ENCODE measurements at regions not wholly inside any gene's neighbourhood (a gene's known extent, or its start where the extent isn't known, plus 50 kb on each side); places are given as distances from the start of the nearest gene placed in this dataset.

DNA sequence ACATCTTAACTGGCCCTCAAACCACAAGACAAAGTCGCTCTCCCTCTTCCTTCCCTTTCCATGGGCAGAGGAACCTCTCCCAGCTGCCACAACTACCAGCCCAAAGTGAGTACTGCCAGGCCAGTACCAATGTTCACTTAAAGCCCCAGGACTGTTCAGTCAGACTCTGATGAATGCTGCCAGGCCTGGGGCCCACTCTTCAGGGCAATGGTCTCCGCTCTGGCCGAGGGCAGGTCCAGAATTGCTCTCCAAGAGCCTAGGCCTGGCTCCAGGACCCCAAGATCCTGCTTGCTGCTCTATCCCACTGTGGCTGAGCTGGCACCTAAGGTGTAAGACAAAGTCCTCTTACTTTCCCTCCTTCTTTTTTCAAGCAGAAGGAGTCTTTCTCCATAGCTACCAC, 790.9 kb downstream of the KLHL13 start:
- peak; percentile 53 for DNase-seq (ENCODE audit: low spot score)
- no peaks in the 10 kb centered on the region for H3K4me1 Mint-ChIP-seq (ENCODE audit: low read depth)
- H3K27me3 Mint-ChIP-seq (ENCODE audit: low read depth) = no peaks in the 10 kb centered on the region
- TF ChIP-seq, protein P1, sequence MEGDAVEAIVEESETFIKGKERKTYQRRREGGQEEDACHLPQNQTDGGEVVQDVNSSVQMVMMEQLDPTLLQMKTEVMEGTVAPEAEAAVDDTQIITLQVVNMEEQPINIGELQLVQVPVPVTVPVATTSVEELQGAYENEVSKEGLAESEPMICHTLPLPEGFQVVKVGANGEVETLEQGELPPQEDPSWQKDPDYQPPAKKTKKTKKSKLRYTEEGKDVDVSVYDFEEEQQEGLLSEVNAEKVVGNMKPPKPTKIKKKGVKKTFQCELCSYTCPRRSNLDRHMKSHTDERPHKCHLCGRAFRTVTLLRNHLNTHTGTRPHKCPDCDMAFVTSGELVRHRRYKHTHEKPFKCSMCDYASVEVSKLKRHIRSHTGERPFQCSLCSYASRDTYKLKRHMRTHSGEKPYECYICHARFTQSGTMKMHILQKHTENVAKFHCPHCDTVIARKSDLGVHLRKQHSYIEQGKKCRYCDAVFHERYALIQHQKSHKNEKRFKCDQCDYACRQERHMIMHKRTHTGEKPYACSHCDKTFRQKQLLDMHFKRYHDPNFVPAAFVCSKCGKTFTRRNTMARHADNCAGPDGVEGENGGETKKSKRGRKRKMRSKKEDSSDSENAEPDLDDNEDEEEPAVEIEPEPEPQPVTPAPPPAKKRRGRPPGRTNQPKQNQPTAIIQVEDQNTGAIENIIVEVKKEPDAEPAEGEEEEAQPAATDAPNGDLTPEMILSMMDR (IDR thresholded peaks at IDR 0.05) = no peak
- H3K4me3 Mint-ChIP-seq (ENCODE audit: unreplicated experiment) = no peak overlapping the region
- no peaks in the 10 kb centered on the region for H3K36me3 Mint-ChIP-seq (ENCODE audit: low read depth)
- H3K27ac Mint-ChIP-seq (ENCODE audit: unreplicated experiment) = no peak overlapping the region
- H3K9me3 Mint-ChIP-seq (ENCODE audit: low read depth) = peaks cover 44% of the 10 kb centered on the region

- Mint-ChIP-seq H3K27ac (ENCODE audit: unreplicated experiment) (no peak overlapping the region), H3K36me3 (ENCODE audit: low read depth) (no peaks in the 10 kb centered on the region), H3K4me1 (ENCODE audit: low read depth) (no peaks in the 10 kb centered on the region), H3K4me3 (ENCODE audit: unreplicated experiment) (no peak overlapping the region), H3K9me3 (ENCODE audit: low read depth) (peaks cover 45% of the 10 kb centered on the region), H3K27me3 (ENCODE audit: low read depth) (no peaks in the 10 kb centered on the region)
- TF ChIP-seq, protein P1 (IDR thresholded peaks at IDR 0.05) = no peak
- peak; percentile 59 for DNase-seq (ENCODE audit: low spot score)
Measured at GRCh38 chrX:117305168-117305766, 811.3 kb downstream of the KLHL13 start.

- TF ChIP-seq, protein P1 (IDR thresholded peaks at IDR 0.05) = no peak
- DNase-seq (ENCODE audit: low spot score) = no peak
- Mint-ChIP-seq H3K36me3 (ENCODE audit: low read depth) (no peaks in the 10 kb centered on the region), H3K27ac (ENCODE audit: unreplicated experiment) (no peak overlapping the region), H3K9me3 (ENCODE audit: low read depth) (peaks cover 48% of the 10 kb centered on the region), H3K4me3 (ENCODE audit: unreplicated experiment) (no peak overlapping the region), H3K4me1 (ENCODE audit: low read depth) (no peaks in the 10 kb centered on the region), H3K27me3 (ENCODE audit: low read depth) (no peaks in the 10 kb centered on the region)
Measured at GRCh38 chrX:117301086-117301485, 815.5 kb downstream of the KLHL13 start.

DNA sequence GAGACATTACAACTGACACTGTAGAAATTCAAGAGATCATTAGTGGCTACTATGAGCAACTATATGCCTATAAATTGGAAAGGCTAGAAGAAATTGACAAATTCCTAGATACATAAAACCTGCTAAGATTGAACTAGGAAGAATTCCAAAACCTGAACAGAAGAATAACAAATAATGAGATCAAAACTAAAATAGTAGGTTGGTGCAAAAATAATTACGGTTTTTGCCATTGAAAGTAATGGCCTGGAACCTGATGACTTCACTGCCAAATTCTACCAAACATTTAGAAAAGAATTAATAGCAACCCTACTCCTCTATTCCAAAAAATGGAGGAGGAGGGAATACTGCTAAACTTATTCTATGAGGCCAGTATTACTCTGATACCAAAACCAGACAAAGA, 824.9 kb downstream of the KLHL13 start:
- Mint-ChIP-seq H3K4me3 (ENCODE audit: unreplicated experiment) (no peak overlapping the region), H3K9me3 (ENCODE audit: low read depth) (peaks cover 38% of the 10 kb centered on the region), H3K27me3 (ENCODE audit: low read depth) (no peaks in the 10 kb centered on the region), H3K27ac (ENCODE audit: unreplicated experiment) (no peak overlapping the region), H3K4me1 (ENCODE audit: low read depth) (no peaks in the 10 kb centered on the region), H3K36me3 (ENCODE audit: low read depth) (no peaks in the 10 kb centered on the region)
- DNase-seq (ENCODE audit: low spot score) = no peak
- TF ChIP-seq, protein P1 (IDR thresholded peaks at IDR 0.05) = no peak

DNA sequence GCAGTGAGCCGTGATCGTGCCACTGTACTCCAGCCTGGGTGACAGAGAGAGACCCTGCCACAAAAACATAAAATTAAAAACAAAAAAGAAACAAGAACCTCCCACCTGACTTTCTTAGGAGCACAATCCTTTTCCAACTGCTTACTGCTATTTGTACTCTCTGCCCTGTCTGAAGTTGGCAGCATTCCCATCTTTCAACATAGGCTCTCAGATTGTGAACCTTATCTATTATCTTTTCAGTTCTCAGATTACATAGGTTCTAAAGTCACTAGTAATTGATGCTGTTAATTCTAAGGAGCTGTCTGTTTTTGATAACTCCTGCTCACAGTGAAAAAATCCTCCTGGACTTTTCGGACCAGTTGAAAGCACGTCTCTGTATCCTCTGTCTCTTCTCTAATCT, 812.2 kb upstream of the CT83 start:
- Mint-ChIP-seq H3K27me3 (ENCODE audit: low read depth) (no peaks in the 10 kb centered on the region), H3K27ac (ENCODE audit: unreplicated experiment) (no peak overlapping the region), H3K4me3 (ENCODE audit: unreplicated experiment) (no peak overlapping the region), H3K9me3 (ENCODE audit: low read depth) (peaks cover 24% of the 10 kb centered on the region), H3K4me1 (ENCODE audit: low read depth) (no peaks in the 10 kb centered on the region), H3K36me3 (ENCODE audit: low read depth) (no peaks in the 10 kb centered on the region)
- TF ChIP-seq, protein P1 (IDR thresholded peaks at IDR 0.05) = no peak
- no peak for DNase-seq (ENCODE audit: low spot score)

Data from chondrocyte (in vitro differentiated cells).